ENCODE measurements at regions not wholly inside any gene's neighbourhood (a gene's known extent, or its start where the extent isn't known, plus 50 kb on each side); places are given as distances from the start of the nearest gene placed in this dataset.
A peak's percentile ranks its signal among the peaks of the same experiment; 100 is the strongest.

DNA sequence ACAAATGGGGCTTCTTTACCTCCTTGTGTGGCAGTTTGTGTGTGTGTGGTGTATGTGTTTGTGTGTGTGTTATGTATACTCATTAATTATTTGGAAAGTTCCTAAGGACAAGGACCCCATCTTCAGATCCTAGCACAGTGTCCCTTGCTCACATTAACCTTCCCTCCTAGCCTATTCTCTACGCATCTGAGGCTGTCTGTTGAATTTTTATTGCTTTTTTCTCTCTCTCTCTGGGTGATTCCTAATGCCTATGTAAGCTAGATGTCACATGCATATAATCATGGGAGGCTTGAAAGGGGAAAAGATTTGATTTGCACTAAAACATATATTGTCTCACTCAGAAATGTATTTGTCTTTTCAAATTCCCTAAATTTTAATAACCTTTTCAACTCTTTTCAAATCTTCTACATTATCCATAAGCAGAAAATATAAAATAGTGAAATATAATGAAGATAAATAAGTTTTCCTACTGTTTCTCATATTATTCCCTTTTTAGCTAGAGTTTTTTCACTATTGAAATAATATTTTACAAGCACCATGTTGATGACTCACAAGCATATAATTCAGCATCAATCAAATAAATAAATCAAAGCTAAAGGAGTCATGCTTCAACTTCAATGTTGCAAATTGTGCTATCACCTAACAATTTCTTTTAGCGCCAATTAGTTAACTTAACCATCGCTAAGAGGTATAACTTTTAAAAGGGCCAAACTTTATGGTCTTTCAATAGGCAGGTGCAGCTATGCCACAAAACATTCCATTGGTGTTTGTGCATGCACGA is 199.0 kb upstream of the ERBB4 start:
- no peak overlapping the region for H3K18ac ChIP-seq (ENCODE audit: insufficient read length, low read depth, low read length)
- no peak overlapping the region for H2BK15ac ChIP-seq (ENCODE audit: low read depth, low read length)
- no peak overlapping the region for H2AK5ac ChIP-seq (ENCODE audit: insufficient read length, low read length)
- no peak overlapping the region for H3K4ac ChIP-seq (ENCODE audit: low read depth, low read length)
- H3K4me1 ChIP-seq (ENCODE audit: insufficient read depth, low read length): no peaks in the 10 kb centered on the region
- no peak overlapping the region for H4K8ac ChIP-seq (replicated peaks; ENCODE audit: insufficient read length, low read depth, low read length)
- H3K27ac ChIP-seq (ENCODE audit: insufficient read length, low read depth, low read length): no peak overlapping the region
- no peak overlapping the region for H3K14ac ChIP-seq (ENCODE audit: insufficient read depth, low read length)
- H3K27me3 Mint-ChIP-seq (ENCODE audit: low read depth): no peaks in the 10 kb centered on the region
- H3K4me3 Mint-ChIP-seq: no peak overlapping the region
- H3K23ac ChIP-seq (ENCODE audit: insufficient read length, low read depth, low read length): no peak overlapping the region
- H3K9ac ChIP-seq (ENCODE audit: extremely low read depth, insufficient read length, low read length): no peak overlapping the region
- H4K5ac ChIP-seq (ENCODE audit: insufficient read length, low read depth, low read length): no peak overlapping the region
- TF ChIP-seq, protein P1, sequence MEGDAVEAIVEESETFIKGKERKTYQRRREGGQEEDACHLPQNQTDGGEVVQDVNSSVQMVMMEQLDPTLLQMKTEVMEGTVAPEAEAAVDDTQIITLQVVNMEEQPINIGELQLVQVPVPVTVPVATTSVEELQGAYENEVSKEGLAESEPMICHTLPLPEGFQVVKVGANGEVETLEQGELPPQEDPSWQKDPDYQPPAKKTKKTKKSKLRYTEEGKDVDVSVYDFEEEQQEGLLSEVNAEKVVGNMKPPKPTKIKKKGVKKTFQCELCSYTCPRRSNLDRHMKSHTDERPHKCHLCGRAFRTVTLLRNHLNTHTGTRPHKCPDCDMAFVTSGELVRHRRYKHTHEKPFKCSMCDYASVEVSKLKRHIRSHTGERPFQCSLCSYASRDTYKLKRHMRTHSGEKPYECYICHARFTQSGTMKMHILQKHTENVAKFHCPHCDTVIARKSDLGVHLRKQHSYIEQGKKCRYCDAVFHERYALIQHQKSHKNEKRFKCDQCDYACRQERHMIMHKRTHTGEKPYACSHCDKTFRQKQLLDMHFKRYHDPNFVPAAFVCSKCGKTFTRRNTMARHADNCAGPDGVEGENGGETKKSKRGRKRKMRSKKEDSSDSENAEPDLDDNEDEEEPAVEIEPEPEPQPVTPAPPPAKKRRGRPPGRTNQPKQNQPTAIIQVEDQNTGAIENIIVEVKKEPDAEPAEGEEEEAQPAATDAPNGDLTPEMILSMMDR (conservative IDR thresholded peaks at IDR 0.05): no peak
- no peak overlapping the region for H2BK12ac ChIP-seq (ENCODE audit: insufficient read length, low read depth, low read length)
- no peaks in the 10 kb centered on the region for H3K36me3 Mint-ChIP-seq (ENCODE audit: insufficient read depth in 1 of 3, low read depth in 3 of 3)
- no peaks in the 10 kb centered on the region for H3K4me1 Mint-ChIP-seq
- no peaks in the 10 kb centered on the region for H4K20me1 ChIP-seq (ENCODE audit: control insufficient read depth, insufficient read depth, insufficient read length)
- no peak overlapping the region for H3K56ac ChIP-seq (ENCODE audit: insufficient read length, low read depth, low read length)
- H3K4me2 ChIP-seq (ENCODE audit: insufficient read depth, insufficient read length, low read length): no peak overlapping the region
- H2AFZ ChIP-seq (ENCODE audit: low read length): no peak overlapping the region
- H3K9me3 ChIP-seq (ENCODE audit: control insufficient read depth, low read depth, low read length): no peaks in the 10 kb centered on the region
- peak overlapping the region in 1 of 3 experiments; percentile 65; a peak in 1 of 7 replicates for H3K27ac Mint-ChIP-seq
- no peak overlapping the region for H3T11ph ChIP-seq (ENCODE audit: low read length)
- no peak overlapping the region for H2BK20ac ChIP-seq (ENCODE audit: low read depth, low read length, poor library complexity, severe bottlenecking)
- H2BK120ac ChIP-seq (ENCODE audit: low read depth, low read length, poor library complexity, severe bottlenecking): no peak overlapping the region
- no peaks in the 10 kb centered on the region for H3K79me2 ChIP-seq (ENCODE audit: insufficient read depth, low read length)
- H4K91ac ChIP-seq (ENCODE audit: insufficient read length, low read depth, low read length): no peak overlapping the region
- no peaks in the 10 kb centered on the region for H3K9me3 Mint-ChIP-seq
- DNase-seq: no peak
- H3K79me1 ChIP-seq (ENCODE audit: insufficient read depth, low read depth, low read length, poor library complexity, severe bottlenecking): no peaks in the 10 kb centered on the region
- H3K27me3 ChIP-seq (ENCODE audit: insufficient read depth, low read length): no peaks in the 10 kb centered on the region
- no peaks in the 10 kb centered on the region for H3K23me2 ChIP-seq (ENCODE audit: insufficient read length, low read depth, low read length, poor library complexity, severe bottlenecking)
- H2BK5ac ChIP-seq (ENCODE audit: insufficient read length, low read length): no peak overlapping the region
- no CpG with 5 or more reads among the region's 4 CpGs for WGBS (ENCODE audit: extremely low coverage, insufficient read length, low lambda C conversion rate)
